Liver (tissue), 8 donors: ENCODE measurements at regions not wholly inside any gene's neighbourhood (a gene's known extent, or its start where the extent isn't known, plus 50 kb on each side); places are given as distances from the start of the nearest gene placed in this dataset.

Experiments
- DNase-seq: peaks from one replicate; pipeline ENCODE4 v3.0.0-alpha.2; 2017; ENCODE audit warnings: low spot score
- H3K27ac ChIP-seq, 2 donors: one replicate each; pipeline ENCODE4 v1.7.0; 2013; ENCODE audit warnings: inconsistent platforms in 2 of 2, low read length in 2 of 2, control low read depth in 1 of 2, low read depth in 1 of 2, mild to moderate bottlenecking in 1 of 2
- H3K27me3 ChIP-seq, 4 donors: one replicate each; pipeline versions ENCODE4 v1.6.1 to v1.7.0; 2013; ENCODE audit warnings: low read length in 3 of 4, inconsistent platforms in 1 of 4, mild to moderate bottlenecking in 1 of 4, moderate library complexity in 1 of 4; ENCODE audit not compliant: control insufficient read depth in 4 of 4, insufficient read depth in 4 of 4
- H3K36me3 ChIP-seq, 4 donors: one replicate each; pipeline versions ENCODE4 v1.6.1 to v1.7.0; 2013; ENCODE audit warnings: low read length in 3 of 4, mild to moderate bottlenecking in 3 of 4, low read depth in 1 of 4, moderate library complexity in 1 of 4; ENCODE audit not compliant: control insufficient read depth in 4 of 4, insufficient read depth in 3 of 4
- H3K4me1 ChIP-seq, 4 donors: one replicate each; pipeline versions ENCODE4 v1.6.1 to v1.7.0; 2013; ENCODE audit warnings: low read length in 3 of 4, mild to moderate bottlenecking in 3 of 4, moderate library complexity in 1 of 4; ENCODE audit not compliant: control insufficient read depth in 4 of 4, insufficient read depth in 4 of 4
- H3K4me3 ChIP-seq, 3 donors: one replicate each; pipeline versions ENCODE4 v1.6.1 to v1.7.0; 2013; ENCODE audit warnings: low read length in 3 of 3, control low read depth in 1 of 3, low read depth in 1 of 3, mild to moderate bottlenecking in 1 of 3
- H3K9ac ChIP-seq, 2 donors: one replicate each; pipeline ENCODE4 v1.7.0; 2013; ENCODE audit warnings: low read length in 2 of 2, mild to moderate bottlenecking in 2 of 2, moderate library complexity in 2 of 2, control low read depth in 1 of 2, low read depth in 1 of 2
- H3K9me3 ChIP-seq, 4 donors: one replicate each; pipeline versions ENCODE4 v1.6.1 to v1.7.0; 2013; ENCODE audit warnings: low read length in 3 of 4; ENCODE audit not compliant: control insufficient read depth in 4 of 4
- EGR1 ChIP-seq, 2 donors: IDR thresholded peaks; 2 replicates each; pipeline ENCODE4 v1.6.1; 2016 to 2018; ENCODE audit warnings: antibody characterized with exemption in 2 of 2, low read depth in 2 of 2
- FOXA1 ChIP-seq: IDR thresholded peaks from 2 replicates; pipeline ENCODE4 v1.6.1; 2016; ENCODE audit warnings: antibody characterized with exemption
- FOXA2 ChIP-seq: IDR thresholded peaks from 2 replicates; pipeline ENCODE4 v1.6.1; 2016; ENCODE audit warnings: antibody characterized with exemption
- GABPA ChIP-seq, 2 donors: IDR thresholded peaks in 1 of 2; conservative IDR thresholded peaks in 1 of 2; 2 replicates each; pipeline ENCODE4 v1.6.1; 2016; ENCODE audit warnings: antibody characterized with exemption in 2 of 2, mild to moderate bottlenecking in 1 of 2, moderate library complexity in 1 of 2
- HNF4A ChIP-seq, 2 donors: conservative IDR thresholded peaks; 2 replicates each; pipeline ENCODE4 v1.6.1; 2016; ENCODE audit warnings: antibody characterized with exemption in 2 of 2, mild to moderate bottlenecking in 2 of 2
- HNF4G ChIP-seq: IDR thresholded peaks from 2 replicates; pipeline ENCODE4 v1.6.1; 2016; ENCODE audit warnings: antibody characterized with exemption
- JUND ChIP-seq, 2 donors: IDR thresholded peaks; 2 replicates each; pipeline ENCODE4 v1.6.1; 2016; ENCODE audit warnings: antibody characterized with exemption in 2 of 2
- NR2F2 ChIP-seq: IDR thresholded peaks from 2 replicates; pipeline ENCODE4 v1.6.1; 2016; ENCODE audit warnings: antibody characterized with exemption
- RXRA ChIP-seq, 2 donors: IDR thresholded peaks; 2 replicates each; pipeline ENCODE4 v1.6.1; 2017 to 2018; ENCODE audit warnings: antibody characterized with exemption in 2 of 2, mild to moderate bottlenecking in 1 of 2
- SP1 ChIP-seq: IDR thresholded peaks from 2 replicates; pipeline ENCODE4 v1.6.1; 2018; ENCODE audit warnings: antibody characterized with exemption, mild to moderate bottlenecking
- TAF1 ChIP-seq: conservative IDR thresholded peaks from 2 replicates; pipeline ENCODE4 v1.6.1; 2016; ENCODE audit warnings: antibody characterized with exemption, mild to moderate bottlenecking
- YY1 ChIP-seq: IDR thresholded peaks from 2 replicates; pipeline ENCODE4 v1.6.1; 2016; ENCODE audit warnings: antibody characterized with exemption, mild to moderate bottlenecking
- WGBS: extraction: QIAGEN DNeasy Blood & Tissue Kit; methylation state at CpG from one replicate; pipeline ENCODE4 v1.1.7; 2013; 5-methylcytosine and 5-hydroxymethylcytosine counted together
- TF ChIP-seq, protein P1 (sequence below): fragments of 150-350 bp; IDR thresholded peaks from 2 replicates; pipeline ENCODE4 v1.5.1; 2017; ENCODE audit warnings: improper control_type of control experiment, low read depth, low read length; ENCODE audit not compliant: missing input control
- TF ChIP-seq, protein P2 (sequence below): IDR thresholded peaks from 2 replicates; pipeline ENCODE4 v1.6.1; 2016; ENCODE audit warnings: antibody characterized with exemption
- TF ChIP-seq, protein P3 (sequence below): IDR thresholded peaks from 2 replicates; pipeline ENCODE4 v1.6.1; 2016; ENCODE audit warnings: antibody characterized with exemption, mild to moderate bottlenecking
- TF ChIP-seq, protein P4 (sequence below): IDR thresholded peaks from 2 replicates; pipeline ENCODE4 v1.6.1; 2016; ENCODE audit warnings: antibody characterized with exemption
- donor health status: healthy.
- donor health status: healthy.
- donor health status: healthy.
- donor health status: healthy.
- donor health status: healthy.

GRCh38 chr2:217711188-217711587, 291.6 kb downstream of the TNS1 start:
- Histone ChIP-seq H3K9ac (no peak overlapping the region), H3K27ac (no peak overlapping the region), H3K9me3 (no peaks in the 10 kb centered on the region), H3K27me3 (no peaks in the 10 kb centered on the region), H3K4me3 (no peak overlapping the region), H3K36me3 (no peaks in the 10 kb centered on the region), H3K4me1 (peaks cover 0 to 6% (median 1%) of the 10 kb centered on the region in 4 donors)
- DNase-seq, result no peak
- TF ChIP-seq, protein P1, sequence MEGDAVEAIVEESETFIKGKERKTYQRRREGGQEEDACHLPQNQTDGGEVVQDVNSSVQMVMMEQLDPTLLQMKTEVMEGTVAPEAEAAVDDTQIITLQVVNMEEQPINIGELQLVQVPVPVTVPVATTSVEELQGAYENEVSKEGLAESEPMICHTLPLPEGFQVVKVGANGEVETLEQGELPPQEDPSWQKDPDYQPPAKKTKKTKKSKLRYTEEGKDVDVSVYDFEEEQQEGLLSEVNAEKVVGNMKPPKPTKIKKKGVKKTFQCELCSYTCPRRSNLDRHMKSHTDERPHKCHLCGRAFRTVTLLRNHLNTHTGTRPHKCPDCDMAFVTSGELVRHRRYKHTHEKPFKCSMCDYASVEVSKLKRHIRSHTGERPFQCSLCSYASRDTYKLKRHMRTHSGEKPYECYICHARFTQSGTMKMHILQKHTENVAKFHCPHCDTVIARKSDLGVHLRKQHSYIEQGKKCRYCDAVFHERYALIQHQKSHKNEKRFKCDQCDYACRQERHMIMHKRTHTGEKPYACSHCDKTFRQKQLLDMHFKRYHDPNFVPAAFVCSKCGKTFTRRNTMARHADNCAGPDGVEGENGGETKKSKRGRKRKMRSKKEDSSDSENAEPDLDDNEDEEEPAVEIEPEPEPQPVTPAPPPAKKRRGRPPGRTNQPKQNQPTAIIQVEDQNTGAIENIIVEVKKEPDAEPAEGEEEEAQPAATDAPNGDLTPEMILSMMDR, result no peak
- TF ChIP-seq NR2F2, result no peak
- no peak for TF ChIP-seq YY1
- TF ChIP-seq EGR1 (IDR thresholded peaks at IDR 0.05; ENCODE audit: low read depth in 2 of 2), result no peak
- no peak for TF ChIP-seq FOXA1
- TF ChIP-seq JUND (IDR thresholded peaks at IDR 0.05), result no peak
- TF ChIP-seq, protein P2, sequence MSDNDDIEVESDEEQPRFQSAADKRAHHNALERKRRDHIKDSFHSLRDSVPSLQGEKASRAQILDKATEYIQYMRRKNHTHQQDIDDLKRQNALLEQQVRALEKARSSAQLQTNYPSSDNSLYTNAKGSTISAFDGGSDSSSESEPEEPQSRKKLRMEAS, result no peak
- whole genome bisulfite sequencing, result 73% methylated on average over 4 of the region's 4 CpGs

- H3K9me3 ChIP-seq, result no peaks in the 10 kb centered on the region
- 92% methylated on average over 1 of the region's 1 CpG for WGBS
- H3K4me1 ChIP-seq, result peaks cover 0 to 6% (median 1%) of the 10 kb centered on the region in 4 donors
- H3K36me3 ChIP-seq, result no peaks in the 10 kb centered on the region
- H3K9ac ChIP-seq, result no peak overlapping the region
- H3K4me3 ChIP-seq, result no peak overlapping the region
- TF ChIP-seq HNF4G (no peak), GABPA (IDR thresholded peaks at IDR 0.05 in 1 of 2, conservative IDR thresholded peaks at IDR 0.05 in 1 of 2) (no peak), RXRA (IDR thresholded peaks at IDR 0.05) (no peak), FOXA2 (no peak), SP1 (no peak), FOXA1 (no peak), EGR1 (IDR thresholded peaks at IDR 0.05; ENCODE audit: low read depth in 2 of 2) (no peak), HNF4A (conservative IDR thresholded peaks at IDR 0.05) (no peak), NR2F2 (no peak), TAF1 (no peak), JUND (IDR thresholded peaks at IDR 0.05) (no peak), YY1 (no peak)
- TF ChIP-seq, protein P1, result no peak
- TF ChIP-seq, protein P3, sequence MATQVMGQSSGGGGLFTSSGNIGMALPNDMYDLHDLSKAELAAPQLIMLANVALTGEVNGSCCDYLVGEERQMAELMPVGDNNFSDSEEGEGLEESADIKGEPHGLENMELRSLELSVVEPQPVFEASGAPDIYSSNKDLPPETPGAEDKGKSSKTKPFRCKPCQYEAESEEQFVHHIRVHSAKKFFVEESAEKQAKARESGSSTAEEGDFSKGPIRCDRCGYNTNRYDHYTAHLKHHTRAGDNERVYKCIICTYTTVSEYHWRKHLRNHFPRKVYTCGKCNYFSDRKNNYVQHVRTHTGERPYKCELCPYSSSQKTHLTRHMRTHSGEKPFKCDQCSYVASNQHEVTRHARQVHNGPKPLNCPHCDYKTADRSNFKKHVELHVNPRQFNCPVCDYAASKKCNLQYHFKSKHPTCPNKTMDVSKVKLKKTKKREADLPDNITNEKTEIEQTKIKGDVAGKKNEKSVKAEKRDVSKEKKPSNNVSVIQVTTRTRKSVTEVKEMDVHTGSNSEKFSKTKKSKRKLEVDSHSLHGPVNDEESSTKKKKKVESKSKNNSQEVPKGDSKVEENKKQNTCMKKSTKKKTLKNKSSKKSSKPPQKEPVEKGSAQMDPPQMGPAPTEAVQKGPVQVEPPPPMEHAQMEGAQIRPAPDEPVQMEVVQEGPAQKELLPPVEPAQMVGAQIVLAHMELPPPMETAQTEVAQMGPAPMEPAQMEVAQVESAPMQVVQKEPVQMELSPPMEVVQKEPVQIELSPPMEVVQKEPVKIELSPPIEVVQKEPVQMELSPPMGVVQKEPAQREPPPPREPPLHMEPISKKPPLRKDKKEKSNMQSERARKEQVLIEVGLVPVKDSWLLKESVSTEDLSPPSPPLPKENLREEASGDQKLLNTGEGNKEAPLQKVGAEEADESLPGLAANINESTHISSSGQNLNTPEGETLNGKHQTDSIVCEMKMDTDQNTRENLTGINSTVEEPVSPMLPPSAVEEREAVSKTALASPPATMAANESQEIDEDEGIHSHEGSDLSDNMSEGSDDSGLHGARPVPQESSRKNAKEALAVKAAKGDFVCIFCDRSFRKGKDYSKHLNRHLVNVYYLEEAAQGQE, result no peak
- TF ChIP-seq, protein P2, result no peak
- TF ChIP-seq, protein P4, sequence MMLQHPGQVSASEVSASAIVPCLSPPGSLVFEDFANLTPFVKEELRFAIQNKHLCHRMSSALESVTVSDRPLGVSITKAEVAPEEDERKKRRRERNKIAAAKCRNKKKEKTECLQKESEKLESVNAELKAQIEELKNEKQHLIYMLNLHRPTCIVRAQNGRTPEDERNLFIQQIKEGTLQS, result no peak
- H3K27ac ChIP-seq, result no peak overlapping the region
- DNase-seq, result no peak
- H3K27me3 ChIP-seq, result no peaks in the 10 kb centered on the region
Observed at GRCh38 chr2:217710211-217710765, 292.5 kb downstream of the TNS1 start.
